SK-N-SH treated with all-trans-retinoic acid at 6 μM for 48 hours (cell line): ENCODE measurements at regions not wholly inside any gene's neighbourhood (a gene's known extent, or its start where the extent isn't known, plus 50 kb on each side); places are given as distances from the start of the nearest gene placed in this dataset.
"Not testable (repeated sequence)": the region's sequence is repeated elsewhere in the genome, so short reads cannot be mapped to it uniquely, and the experiment has no call there.

Experiments used
- ATAC-seq: fragments of 200-7000 bp; cut with Tn5 transposase; 3 replicates; pipeline ENCODE4 v1.9.1; 2020; ENCODE audit warnings: mild to moderate bottlenecking, moderate library complexity
- ARNTL ChIP-seq: fragments of 450-650 bp; formaldehyde crosslinking; IDR thresholded peaks from 2 replicates; pipeline ENCODE4 v1.5.0; 2020; ENCODE audit warnings: low read depth, mild to moderate bottlenecking, moderate library complexity, borderline replicate concordance
- CREB5 ChIP-seq: fragments of 250-450 bp; sonication (Bioruptor Pico); IDR thresholded peaks from 2 replicates; pipeline ENCODE4 v1.5.1; 2020; ENCODE audit warnings: low read depth, mild to moderate bottlenecking, moderate library complexity
- CSDC2 ChIP-seq: fragments of 250-450 bp; sonication (Bioruptor Pico); IDR thresholded peaks from 2 replicates; pipeline ENCODE4 v1.5.0; 2020; ENCODE audit warnings: mild to moderate bottlenecking, moderate library complexity
- CSRNP3 ChIP-seq: fragments of 250-450 bp; sonication (Bioruptor Pico); IDR thresholded peaks from 2 replicates; pipeline ENCODE4 v1.5.1; 2021; ENCODE audit warnings: mild to moderate bottlenecking, moderate library complexity
- ISL1 ChIP-seq: fragments of 250-450 bp; sonication (Bioruptor Pico); IDR thresholded peaks from 2 replicates; pipeline ENCODE4 v2.1.2; 2022; ENCODE audit warnings: mild to moderate bottlenecking, moderate library complexity
- OSR1 ChIP-seq: fragments of 250-450 bp; sonication (Bioruptor Pico); IDR thresholded peaks from 2 replicates; pipeline ENCODE4 v1.8.0; 2022; ENCODE audit warnings: moderate library complexity, mild to moderate bottlenecking, inconsistent platforms
- PATZ1 ChIP-seq: fragments of 250-450 bp; sonication (Bioruptor Pico); IDR thresholded peaks from 2 replicates; pipeline ENCODE4 v1.8.0; 2020; ENCODE audit warnings: mild to moderate bottlenecking, moderate library complexity, borderline replicate concordance
- POU6F1 ChIP-seq: fragments of 250-450 bp; sonication (Bioruptor Pico); IDR thresholded peaks from 2 replicates; pipeline ENCODE4 v1.8.0; 2021; ENCODE audit warnings: low read depth, mild to moderate bottlenecking, moderate library complexity, borderline replicate concordance
- PPARA ChIP-seq: fragments of 250-450 bp; sonication (Bioruptor Pico); IDR thresholded peaks from 2 replicates; pipeline ENCODE4 v1.5.0; 2020; ENCODE audit warnings: mild to moderate bottlenecking, borderline replicate concordance
- RARB ChIP-seq: fragments of 250-450 bp; sonication (Bioruptor Pico); IDR thresholded peaks from 2 replicates; pipeline ENCODE4 v1.8.0; 2021; ENCODE audit warnings: mild to moderate bottlenecking, moderate library complexity
- SNAI2 ChIP-seq: fragments of 250-450 bp; sonication (Bioruptor Pico); IDR thresholded peaks from 2 replicates; pipeline ENCODE4 v1.5.0; 2020; ENCODE audit warnings: mild to moderate bottlenecking, moderate library complexity
- TCF4 ChIP-seq: fragments of 250-450 bp; sonication (Bioruptor Pico); IDR thresholded peaks from 2 replicates; pipeline ENCODE4 v1.8.0; 2021; ENCODE audit warnings: mild to moderate bottlenecking, moderate library complexity, borderline replicate concordance
- TOX ChIP-seq: fragments of 250-450 bp; sonication (Bioruptor Pico); IDR thresholded peaks from 2 replicates; pipeline ENCODE4 v1.8.0; 2021; ENCODE audit warnings: mild to moderate bottlenecking, moderate library complexity, borderline replicate concordance
- TSHZ2 ChIP-seq: fragments of 250-450 bp; sonication (Bioruptor Pico); IDR thresholded peaks from 2 replicates; pipeline ENCODE4 v1.5.0; 2020; ENCODE audit warnings: mild to moderate bottlenecking, moderate library complexity
- ZC3H10 ChIP-seq: fragments of 250-450 bp; sonication (Bioruptor Pico); IDR thresholded peaks from 2 replicates; pipeline ENCODE4 v1.5.1; 2021; ENCODE audit warnings: mild to moderate bottlenecking, moderate library complexity
- ZFP3 ChIP-seq: fragments of 250-450 bp; sonication (Bioruptor Pico); IDR thresholded peaks from 2 replicates; pipeline ENCODE4 v1.5.0; 2020; ENCODE audit warnings: mild to moderate bottlenecking, moderate library complexity
- ZFP30 ChIP-seq: fragments of 450-650 bp; formaldehyde crosslinking; IDR thresholded peaks from 2 replicates; pipeline ENCODE4 v1.5.0; 2022; ENCODE audit warnings: mild to moderate bottlenecking, moderate library complexity
- ZNF565 ChIP-seq: fragments of 450-650 bp; formaldehyde crosslinking; conservative IDR thresholded peaks from 2 replicates; pipeline ENCODE4 v1.5.0; 2020; ENCODE audit warnings: low read depth, mild to moderate bottlenecking, moderate library complexity
- ZNF70 ChIP-seq: fragments of 450-650 bp; formaldehyde crosslinking; IDR thresholded peaks from 2 replicates; pipeline ENCODE4 v1.5.0; 2020; ENCODE audit warnings: mild to moderate bottlenecking, moderate library complexity
- ZNF8 ChIP-seq: fragments of 450-650 bp; formaldehyde crosslinking; IDR thresholded peaks from 2 replicates; pipeline ENCODE4 v1.5.0; 2020; ENCODE audit warnings: mild to moderate bottlenecking, moderate library complexity

- TF ChIP-seq OSR1 (CRISPR knock-in tag) (no peak), TOX (CRISPR knock-in tag) (no peak), ZNF565 (CRISPR knock-in tag) (no peak), PATZ1 (CRISPR knock-in tag) (no peak), TCF4 (no peak), ZNF8 (no peak), POU6F1 (CRISPR knock-in tag) (no peak), SNAI2 (CRISPR knock-in tag) (no peak), RARB (CRISPR knock-in tag) (no peak), ZC3H10 (CRISPR knock-in tag) (no peak)
- ATAC-seq = no peak
Observed at GRCh38 chr4:141356963-141357335, 136.3 kb downstream of the ZNF330 start.

- not testable (repeated sequence) for ATAC-seq
Observed at GRCh38 chr4:141368241-141368640, 147.5 kb downstream of the ZNF330 start.

GRCh38 chr4:141371206-141371605, 150.5 kb downstream of the ZNF330 start:
- TF ChIP-seq PPARA (CRISPR knock-in tag) = no peak
- TF ChIP-seq OSR1 (CRISPR knock-in tag) = no peak
- no peak for TF ChIP-seq ISL1 (CRISPR knock-in tag)
- TF ChIP-seq ZNF8 = no peak
- no peak for TF ChIP-seq CSDC2 (CRISPR knock-in tag)
- ATAC-seq = no peak

GRCh38 chr4:141375855-141376254, 155.2 kb downstream of the ZNF330 start:
- TF ChIP-seq POU6F1 (CRISPR knock-in tag) = no peak
- peak; percentile 93 for TF ChIP-seq ZFP3 (CRISPR knock-in tag)
- ATAC-seq = peak; percentile 100

GRCh38 chr4:141376769-141377168, 156.1 kb downstream of the ZNF330 start:
- ATAC-seq = no peak; the same call in 2 of the 3 replicates
- no peak for TF ChIP-seq TCF4
- TF ChIP-seq ARNTL (CRISPR knock-in tag) = no peak
- TF ChIP-seq CREB5 (CRISPR knock-in tag) = no peak
- TF ChIP-seq POU6F1 (CRISPR knock-in tag) = no peak
- TF ChIP-seq PATZ1 (CRISPR knock-in tag) = no peak
- no peak for TF ChIP-seq CSDC2 (CRISPR knock-in tag)
- no peak for TF ChIP-seq ZFP30 (CRISPR knock-in tag)
- no peak for TF ChIP-seq TSHZ2 (CRISPR knock-in tag)
- no peak for TF ChIP-seq PPARA (CRISPR knock-in tag)
- no peak for TF ChIP-seq ZNF70 (CRISPR knock-in tag)
- TF ChIP-seq ZNF8 = no peak
- no peak for TF ChIP-seq ISL1 (CRISPR knock-in tag)
- TF ChIP-seq ZFP3 (CRISPR knock-in tag) = no peak
- no peak for TF ChIP-seq CSRNP3 (CRISPR knock-in tag)
